Parathyroid adenoma (tissue), 2 donors: ENCODE measurements at regions not wholly inside any gene's neighbourhood (a gene's known extent, or its start where the extent isn't known, plus 50 kb on each side); places are given as distances from the start of the nearest gene placed in this dataset.

ENCODE experiments used
- H2AFZ ChIP-seq: fragments of 300-600 bp; sonication (generic); one replicate; pipeline ENCODE4 v1.7.0; 2017; ENCODE audit warnings: antibody characterized with exemption, mild to moderate bottlenecking
- H3K27ac ChIP-seq: fragments of 300-600 bp; sonication (generic); one replicate; pipeline ENCODE4 v1.7.0; 2017
- H3K27me3 ChIP-seq: fragments of 300-600 bp; sonication (generic); one replicate; pipeline ENCODE4 v1.7.0; 2017; ENCODE audit warnings: low read length; ENCODE audit not compliant: control insufficient read depth, insufficient read depth
- H3K36me3 ChIP-seq: fragments of 300-600 bp; sonication (generic); one replicate; pipeline ENCODE4 v1.7.0; 2017; ENCODE audit warnings: low read length; ENCODE audit not compliant: control insufficient read depth, insufficient read depth
- H3K4me1 ChIP-seq: fragments of 300-600 bp; sonication (generic); one replicate; pipeline ENCODE4 v1.7.0; 2017; ENCODE audit warnings: control low read depth
- H3K4me2 ChIP-seq: fragments of 300-600 bp; sonication (generic); one replicate; pipeline ENCODE4 v1.7.0; 2017; ENCODE audit warnings: low read length
- H3K4me3 ChIP-seq: fragments of 300-600 bp; sonication (generic); one replicate; pipeline ENCODE4 v1.7.0; 2017; ENCODE audit warnings: low read depth, low read length
- H3K79me2 ChIP-seq: fragments of 300-600 bp; sonication (generic); one replicate; pipeline ENCODE4 v1.7.0; 2017; ENCODE audit warnings: control low read depth
- H3K9ac ChIP-seq: fragments of 300-600 bp; sonication (generic); one replicate; pipeline ENCODE4 v1.7.0; 2017; ENCODE audit warnings: mild to moderate bottlenecking
- H3K9me3 ChIP-seq: fragments of 300-600 bp; sonication (generic); one replicate; pipeline ENCODE4 v1.7.0; 2017; ENCODE audit warnings: low read length; ENCODE audit not compliant: control insufficient read depth
- CTCF ChIP-seq: fragments of 300-600 bp; sonication (generic); IDR thresholded peaks from one replicate; pipeline ENCODE4 v1.7.0; 2017; ENCODE audit warnings: antibody characterized with exemption, mild to moderate bottlenecking
- donor health status: primary hyperparathyroidism.

GRCh38 chr1:185450917-185451316, 133.9 kb upstream of the IVNS1ABP start:
- TF ChIP-seq CTCF = no peak

GRCh38 chr1:185450060-185450788, 133.2 kb upstream of the IVNS1ABP start:
- H3K79me2 ChIP-seq = no peaks in the 10 kb centered on the region
- H3K36me3 ChIP-seq = no peaks in the 10 kb centered on the region
- H3K27ac ChIP-seq = no peak overlapping the region
- no peak overlapping the region for H3K4me3 ChIP-seq
- no peaks in the 10 kb centered on the region for H3K4me1 ChIP-seq
- no peak for TF ChIP-seq CTCF
- H3K27me3 ChIP-seq = no peaks in the 10 kb centered on the region
- H3K9ac ChIP-seq = no peak overlapping the region
- no peak overlapping the region for H2AFZ ChIP-seq
- H3K4me2 ChIP-seq = no peak overlapping the region
- H3K9me3 ChIP-seq = no peaks in the 10 kb centered on the region

More at GRCh38 chr1:185450917-185451316, 133.9 kb upstream of the IVNS1ABP start:
- no peaks in the 10 kb centered on the region for H3K79me2 ChIP-seq
- H3K27me3 ChIP-seq = no peaks in the 10 kb centered on the region
- H3K9me3 ChIP-seq = no peaks in the 10 kb centered on the region
- H3K4me1 ChIP-seq = no peaks in the 10 kb centered on the region
- no peak overlapping the region for H3K4me2 ChIP-seq
- H3K36me3 ChIP-seq = no peaks in the 10 kb centered on the region
- H3K4me3 ChIP-seq = no peak overlapping the region
- no peak overlapping the region for H2AFZ ChIP-seq
- no peak overlapping the region for H3K27ac ChIP-seq
- H3K9ac ChIP-seq = no peak overlapping the region

GRCh38 chr1:185449378-185450059, 132.5 kb upstream of the IVNS1ABP start:
- Histone ChIP-seq H3K4me3 (no peak overlapping the region), H3K27me3 (no peaks in the 10 kb centered on the region), H2AFZ (no peak overlapping the region), H3K36me3 (no peaks in the 10 kb centered on the region), H3K9me3 (no peaks in the 10 kb centered on the region), H3K9ac (no peak overlapping the region), H3K4me2 (no peak overlapping the region), H3K4me1 (no peaks in the 10 kb centered on the region), H3K79me2 (no peaks in the 10 kb centered on the region), H3K27ac (no peak overlapping the region)
- no peak for TF ChIP-seq CTCF

GRCh38 chr1:185448591-185449186, 131.6 kb upstream of the IVNS1ABP start:
- no peak for TF ChIP-seq CTCF
- H3K4me3 ChIP-seq = no peak overlapping the region
- no peak overlapping the region for H3K4me2 ChIP-seq
- no peaks in the 10 kb centered on the region for H3K4me1 ChIP-seq
- no peak overlapping the region for H3K27ac ChIP-seq
- H3K27me3 ChIP-seq = no peaks in the 10 kb centered on the region
- H3K36me3 ChIP-seq = no peaks in the 10 kb centered on the region
- no peaks in the 10 kb centered on the region for H3K9me3 ChIP-seq
- no peak overlapping the region for H3K9ac ChIP-seq
- H3K79me2 ChIP-seq = no peaks in the 10 kb centered on the region
- H2AFZ ChIP-seq = no peak overlapping the region
